MM.1S (cell line): ENCODE measurements at regions not wholly inside any gene's neighbourhood (a gene's known extent, or its start where the extent isn't known, plus 50 kb on each side); places are given as distances from the start of the nearest gene placed in this dataset.
"Not testable (repeated sequence)": the region's sequence is repeated elsewhere in the genome, so short reads cannot be mapped to it uniquely, and the experiment has no call there.

Experiments used
- DNase-seq: peaks from one replicate; pipeline ENCODE4 v3.0.0-alpha.2; 2015
- H2AFZ ChIP-seq: fragments of 300-600 bp; sonication (generic); 2 replicates; pipeline ENCODE4 v1.6.0; 2016; ENCODE audit warnings: antibody characterized with exemption, low read length
- H3F3A ChIP-seq: fragments of 300-600 bp; sonication (generic); 2 replicates; pipeline ENCODE4 v1.6.1; 2016; ENCODE audit warnings: mild to moderate bottlenecking, antibody characterized with exemption, low read length, moderate library complexity, mixed read lengths; ENCODE audit not compliant: insufficient read depth
- H3K27ac ChIP-seq: fragments of 300-600 bp; sonication (generic); 2 replicates; pipeline ENCODE4 v1.5.1; 2016; ENCODE audit warnings: mild to moderate bottlenecking, low read length
- H3K27me3 ChIP-seq: fragments of 300-600 bp; sonication (generic); replicated peaks from 2 replicates; pipeline ENCODE4 v1.6.0; 2016; ENCODE audit warnings: low read length; ENCODE audit not compliant: insufficient read depth
- H3K36me3 ChIP-seq: fragments of 300-600 bp; sonication (generic); replicated peaks from 2 replicates; pipeline ENCODE4 v1.6.1; 2016; ENCODE audit warnings: mild to moderate bottlenecking, low read length, mixed read lengths; ENCODE audit not compliant: insufficient read depth
- H3K4me1 ChIP-seq: fragments of 300-600 bp; sonication (generic); 2 replicates; pipeline ENCODE4 v1.6.1; 2016; ENCODE audit warnings: low read length, mixed read lengths
- H3K4me2 ChIP-seq: fragments of 300-600 bp; sonication (generic); 2 replicates; pipeline ENCODE4 v1.6.0; 2016; ENCODE audit warnings: low read depth, low read length
- H3K4me3 ChIP-seq: fragments of 300-600 bp; sonication (generic); 2 replicates; pipeline ENCODE4 v1.5.1; 2016; ENCODE audit warnings: low read length, mixed read lengths
- H3K79me2 ChIP-seq: fragments of 300-600 bp; sonication (generic); 2 replicates; pipeline ENCODE4 v1.6.1; 2016; ENCODE audit warnings: mixed run types, low read length, mixed read lengths
- H3K9ac ChIP-seq: fragments of 300-600 bp; sonication (generic); 2 replicates; pipeline ENCODE4 v1.6.1; 2016; ENCODE audit warnings: low read length, mixed read lengths
- H3K9me2 ChIP-seq: fragments of 300-600 bp; sonication (generic); replicated peaks from 2 replicates; pipeline ENCODE4 v1.6.1; 2016; ENCODE audit warnings: mild to moderate bottlenecking, low read length, mixed read lengths; ENCODE audit not compliant: insufficient read depth
- H3K9me3 ChIP-seq: fragments of 300-600 bp; sonication (generic); replicated peaks from 2 replicates; pipeline ENCODE4 v1.6.1; 2016; ENCODE audit warnings: mild to moderate bottlenecking, low read length, mixed read lengths; ENCODE audit not compliant: insufficient read depth
- H4K20me1 ChIP-seq: fragments of 300-600 bp; sonication (generic); 2 replicates; pipeline ENCODE4 v1.6.1; 2016; ENCODE audit warnings: mild to moderate bottlenecking, low read length, moderate library complexity, mixed read lengths; ENCODE audit not compliant: insufficient read depth

GRCh38 chr9:40768646-40769198 is 359.8 kb downstream of the FOXD4L6 start:
- not testable (repeated sequence) for H3K9me2 ChIP-seq, H3K4me1 ChIP-seq, H3K27me3 ChIP-seq, DNase-seq, H4K20me1 ChIP-seq, H3K4me2 ChIP-seq, H3K9ac ChIP-seq, H3K4me3 ChIP-seq, H3K79me2 ChIP-seq, H3K9me3 ChIP-seq, H3F3A ChIP-seq, H2AFZ ChIP-seq, H3K36me3 ChIP-seq, H3K27ac ChIP-seq

- H3K36me3 ChIP-seq, H3K79me2 ChIP-seq, DNase-seq, H3K27me3 ChIP-seq, H3K9ac ChIP-seq, H3F3A ChIP-seq, H3K9me2 ChIP-seq, H3K4me1 ChIP-seq, H3K9me3 ChIP-seq, H3K4me2 ChIP-seq, H4K20me1 ChIP-seq, H3K27ac ChIP-seq, H3K4me3 ChIP-seq, H2AFZ ChIP-seq: not testable (repeated sequence)
Measured at GRCh38 chr9:40768178-40768577, 360.3 kb downstream of the FOXD4L6 start.

GRCh38 chr9:40754957-40755356 is 373.5 kb downstream of the FOXD4L6 start:
- not testable (repeated sequence) for H3K4me3 ChIP-seq, H3K36me3 ChIP-seq, H3K4me2 ChIP-seq, H3K9me2 ChIP-seq, H3K4me1 ChIP-seq, H2AFZ ChIP-seq, H4K20me1 ChIP-seq, H3K79me2 ChIP-seq, H3K27me3 ChIP-seq, H3K9ac ChIP-seq, H3K27ac ChIP-seq, H3F3A ChIP-seq, H3K9me3 ChIP-seq
- peak; percentile 6 for DNase-seq

GRCh38 chr9:40753288-40753687 is 375.2 kb downstream of the FOXD4L6 start:
- DNase-seq, H3K4me2 ChIP-seq, H3K79me2 ChIP-seq, H3K36me3 ChIP-seq, H3K4me3 ChIP-seq, H3K9me3 ChIP-seq, H3K27ac ChIP-seq, H3K9me2 ChIP-seq, H3K27me3 ChIP-seq, H3K9ac ChIP-seq, H3F3A ChIP-seq, H2AFZ ChIP-seq, H4K20me1 ChIP-seq, H3K4me1 ChIP-seq: not testable (repeated sequence)

- not testable (repeated sequence) for H3K4me3 ChIP-seq, H3K36me3 ChIP-seq, H3K4me2 ChIP-seq, H3K27me3 ChIP-seq, H3K27ac ChIP-seq, DNase-seq, H3K79me2 ChIP-seq, H4K20me1 ChIP-seq, H3K4me1 ChIP-seq, H3K9me2 ChIP-seq, H3F3A ChIP-seq, H3K9ac ChIP-seq, H2AFZ ChIP-seq, H3K9me3 ChIP-seq
Measured at GRCh38 chr9:40746921-40747485, 381.5 kb downstream of the FOXD4L6 start.
